SU-DHL-6 (cell line): ENCODE measurements at regions not wholly inside any gene's neighbourhood (a gene's known extent, or its start where the extent isn't known, plus 50 kb on each side); places are given as distances from the start of the nearest gene placed in this dataset.

Source experiments
- H2AFZ ChIP-seq: fragments of 200-600 bp; sonication (generic); 2 replicates; pipeline ENCODE4 v1.6.1; 2014; ENCODE audit warnings: low read depth, mild to moderate bottlenecking, moderate library complexity, mixed read lengths, antibody characterized with exemption, low read length; ENCODE audit not compliant: severe bottlenecking
- H3F3A ChIP-seq: fragments of 200-600 bp; shearing (Covaris generic); 2 replicates; pipeline ENCODE4 v1.6.0; 2016; ENCODE audit warnings: antibody characterized with exemption, mild to moderate bottlenecking; ENCODE audit not compliant: insufficient read depth
- H3K27ac ChIP-seq: fragments of 200-600 bp; sonication (generic); 2 replicates; pipeline ENCODE4 v1.5.1; 2016; ENCODE audit warnings: low read depth, mild to moderate bottlenecking, low read length, moderate library complexity, mixed read lengths
- H3K27me3 ChIP-seq: fragments of 200-600 bp; sonication (generic), shearing (Covaris generic); 2 replicates; pipeline ENCODE4 v1.6.0; 2014; ENCODE audit warnings: mild to moderate bottlenecking, low read length
- H3K36me3 ChIP-seq: fragments of 200-600 bp; sonication (generic); 2 replicates; pipeline ENCODE4 v1.6.1; 2014; ENCODE audit warnings: mild to moderate bottlenecking, low read length, mixed read lengths
- H3K4me2 ChIP-seq: fragments of 300-600, 200-600 bp; shearing (Covaris generic), sonication (generic); 2 replicates; pipeline ENCODE4 v1.6.0; 2014; ENCODE audit warnings: low read length, low read depth, mild to moderate bottlenecking; ENCODE audit not compliant: poor library complexity, severe bottlenecking
- H3K4me3 ChIP-seq: fragments of 200-600 bp; sonication (generic); 2 replicates; pipeline ENCODE4 v1.5.1; 2014; ENCODE audit warnings: antibody characterized with exemption, low read length, mild to moderate bottlenecking, mixed read lengths; ENCODE audit not compliant: insufficient read depth, poor library complexity, severe bottlenecking
- H3K79me2 ChIP-seq: fragments of 200-600 bp; sonication (generic); 2 replicates; pipeline ENCODE4 v1.6.1; 2014; ENCODE audit warnings: mild to moderate bottlenecking, low read length, moderate library complexity; ENCODE audit not compliant: insufficient read depth
- H3K9ac ChIP-seq: fragments of 200-600 bp; sonication (generic); 2 replicates; pipeline ENCODE4 v1.7.0; 2014; ENCODE audit warnings: mild to moderate bottlenecking, low read length
- H3K9me2 ChIP-seq: fragments of 200-600 bp; sonication (generic); replicated peaks from 2 replicates; pipeline ENCODE4 v1.6.1; 2014; ENCODE audit warnings: low read length; ENCODE audit not compliant: insufficient read depth
- H3K9me3 ChIP-seq: fragments of 200-600 bp; sonication (generic); 2 replicates; pipeline ENCODE4 v1.6.1; 2014; ENCODE audit warnings: low read length, mixed read lengths; ENCODE audit not compliant: insufficient read depth
- H4K20me1 ChIP-seq: fragments of 200-600 bp; sonication (generic); 2 replicates; pipeline ENCODE4 v1.6.1; 2014; ENCODE audit warnings: low read depth, mild to moderate bottlenecking, antibody characterized with exemption, low read length, moderate library complexity, mixed read lengths
- EZH2phosphoT487 ChIP-seq: fragments of 200-600 bp; sonication (generic), shearing (Covaris generic); conservative IDR thresholded peaks from 2 replicates; pipeline ENCODE4 v1.6.1; 2018; ENCODE audit warnings: mild to moderate bottlenecking, antibody characterized with exemption, low read length, moderate library complexity, mixed read lengths
- TF ChIP-seq, protein P1 (sequence below): fragments of 200-600 bp; sonication (generic); IDR thresholded peaks from one replicate; pipeline ENCODE4 v1.5.1; 2017; ENCODE audit warnings: antibody characterized with exemption, mild to moderate bottlenecking, low read length, moderate library complexity; ENCODE audit not compliant: insufficient read depth, poor library complexity, severe bottlenecking

- Histone ChIP-seq H3K9ac (no peak overlapping the region), H3K79me2 (no peaks in the 10 kb centered on the region), H3K27ac (no peak overlapping the region), H3K9me3 (no peaks in the 10 kb centered on the region), H4K20me1 (no peaks in the 10 kb centered on the region), H3K27me3 (no peaks in the 10 kb centered on the region), H3K4me2 (no peak overlapping the region), H2AFZ (no peak overlapping the region), H3K36me3 (no peaks in the 10 kb centered on the region), H3K9me2 (no peaks in the 10 kb centered on the region), H3K4me3 (no peak overlapping the region), H3F3A (no peaks in the 10 kb centered on the region)
- TF ChIP-seq, protein P1, sequence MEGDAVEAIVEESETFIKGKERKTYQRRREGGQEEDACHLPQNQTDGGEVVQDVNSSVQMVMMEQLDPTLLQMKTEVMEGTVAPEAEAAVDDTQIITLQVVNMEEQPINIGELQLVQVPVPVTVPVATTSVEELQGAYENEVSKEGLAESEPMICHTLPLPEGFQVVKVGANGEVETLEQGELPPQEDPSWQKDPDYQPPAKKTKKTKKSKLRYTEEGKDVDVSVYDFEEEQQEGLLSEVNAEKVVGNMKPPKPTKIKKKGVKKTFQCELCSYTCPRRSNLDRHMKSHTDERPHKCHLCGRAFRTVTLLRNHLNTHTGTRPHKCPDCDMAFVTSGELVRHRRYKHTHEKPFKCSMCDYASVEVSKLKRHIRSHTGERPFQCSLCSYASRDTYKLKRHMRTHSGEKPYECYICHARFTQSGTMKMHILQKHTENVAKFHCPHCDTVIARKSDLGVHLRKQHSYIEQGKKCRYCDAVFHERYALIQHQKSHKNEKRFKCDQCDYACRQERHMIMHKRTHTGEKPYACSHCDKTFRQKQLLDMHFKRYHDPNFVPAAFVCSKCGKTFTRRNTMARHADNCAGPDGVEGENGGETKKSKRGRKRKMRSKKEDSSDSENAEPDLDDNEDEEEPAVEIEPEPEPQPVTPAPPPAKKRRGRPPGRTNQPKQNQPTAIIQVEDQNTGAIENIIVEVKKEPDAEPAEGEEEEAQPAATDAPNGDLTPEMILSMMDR: no peak
- TF ChIP-seq EZH2phosphoT487: no peak
Observed at GRCh38 chr2:122799391-122799790, 1043.9 kb downstream of the TSN start.

DNA sequence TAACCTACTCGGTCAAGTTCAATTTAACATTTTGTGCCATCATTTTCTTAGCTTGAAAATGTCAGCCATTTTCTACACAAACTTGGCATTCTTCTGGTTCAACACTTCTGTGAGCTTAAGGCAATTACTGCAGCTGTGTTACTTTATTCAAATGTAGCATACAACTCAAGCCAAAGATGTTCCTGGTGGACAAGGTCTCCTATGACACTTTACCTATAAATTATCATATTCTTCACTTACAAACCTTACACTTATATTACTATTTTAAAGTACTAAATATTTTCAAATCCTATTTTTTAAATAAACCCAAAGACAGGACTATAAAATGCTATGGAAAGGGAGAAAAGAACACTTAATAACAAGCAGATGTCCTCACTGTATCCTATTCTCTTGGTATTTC lies 1045.3 kb downstream of the TSN start:
- Histone ChIP-seq H3K4me2 (no peak overlapping the region), H3K36me3 (no peaks in the 10 kb centered on the region), H3K4me3 (no peak overlapping the region), H3K9me3 (no peaks in the 10 kb centered on the region), H3K9me2 (no peaks in the 10 kb centered on the region), H3K27me3 (no peaks in the 10 kb centered on the region), H3K9ac (no peak overlapping the region), H3K79me2 (no peaks in the 10 kb centered on the region), H3F3A (no peaks in the 10 kb centered on the region), H2AFZ (no peak overlapping the region), H4K20me1 (no peaks in the 10 kb centered on the region), H3K27ac (no peak overlapping the region)
- TF ChIP-seq EZH2phosphoT487: no peak
- TF ChIP-seq, protein P1: no peak

DNA sequence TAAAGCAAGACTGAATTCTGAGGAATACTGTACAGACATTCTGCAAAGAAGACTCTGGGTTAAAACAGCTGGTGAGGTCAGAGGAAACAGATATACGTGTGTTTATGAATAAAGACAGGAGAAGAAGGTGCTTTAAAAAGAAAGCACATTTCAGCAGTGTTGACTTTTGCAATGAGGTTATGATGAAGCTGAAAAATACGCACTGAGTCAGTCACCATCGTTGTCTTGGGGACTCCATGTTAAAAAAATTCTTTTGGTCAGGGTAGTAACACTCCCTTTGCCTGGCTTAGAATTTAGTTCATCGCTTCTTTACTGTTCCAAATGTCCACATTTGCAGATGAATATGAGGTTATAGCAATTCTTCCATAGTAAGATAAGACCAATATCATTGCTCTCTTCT lies 1049.0 kb downstream of the TSN start:
- Histone ChIP-seq H3K27me3 (no peaks in the 10 kb centered on the region), H3K9ac (no peak overlapping the region), H3K9me2 (no peaks in the 10 kb centered on the region), H3K27ac (no peak overlapping the region), H3K36me3 (no peaks in the 10 kb centered on the region), H2AFZ (no peak overlapping the region), H3F3A (no peaks in the 10 kb centered on the region), H3K4me3 (no peak overlapping the region), H3K4me2 (no peak overlapping the region), H3K9me3 (no peaks in the 10 kb centered on the region), H4K20me1 (no peaks in the 10 kb centered on the region), H3K79me2 (no peaks in the 10 kb centered on the region)
- TF ChIP-seq, protein P1: no peak
- TF ChIP-seq EZH2phosphoT487: no peak

DNA sequence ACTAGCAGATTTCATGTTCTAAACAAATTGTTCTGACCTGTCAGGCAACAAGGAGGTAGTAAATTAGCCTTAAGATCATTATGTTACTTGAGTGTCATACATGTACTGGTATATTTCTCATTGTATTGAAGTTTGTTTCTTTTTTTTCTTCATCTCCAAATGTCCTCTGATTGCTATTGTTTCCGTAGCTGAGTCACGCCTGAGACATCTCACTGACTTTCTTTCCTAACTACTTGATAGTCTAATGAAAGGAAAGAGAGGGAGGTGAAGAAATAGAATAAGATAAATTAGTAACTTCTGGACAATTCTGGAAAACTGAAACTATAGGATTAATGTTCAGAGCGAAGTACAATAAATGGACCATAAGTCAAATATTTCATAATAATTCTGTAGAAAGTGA lies 1049.9 kb downstream of the TSN start:
- H3K9me2 ChIP-seq: no peaks in the 10 kb centered on the region
- H3K9me3 ChIP-seq: no peaks in the 10 kb centered on the region
- H3K4me2 ChIP-seq: no peak overlapping the region
- no peak overlapping the region for H3K4me3 ChIP-seq
- no peak overlapping the region for H3K27ac ChIP-seq
- no peaks in the 10 kb centered on the region for H3F3A ChIP-seq
- no peak overlapping the region for H2AFZ ChIP-seq
- no peaks in the 10 kb centered on the region for H3K79me2 ChIP-seq
- H3K9ac ChIP-seq: no peak overlapping the region
- no peaks in the 10 kb centered on the region for H3K27me3 ChIP-seq
- H4K20me1 ChIP-seq: no peaks in the 10 kb centered on the region
- H3K36me3 ChIP-seq: no peaks in the 10 kb centered on the region
- no peak for TF ChIP-seq EZH2phosphoT487
- TF ChIP-seq, protein P1: no peak
